Testis (tissue), 2 donors: ENCODE measurements at regions not wholly inside any gene's neighbourhood (a gene's known extent, or its start where the extent isn't known, plus 50 kb on each side); places are given as distances from the start of the nearest gene placed in this dataset.
A peak's percentile ranks its signal among the peaks of the same experiment; 100 is the strongest.

Experiments used
- DNase-seq: peaks from one replicate; pipeline ENCODE4 v3.0.0-alpha.2; 2019
- H3K27ac ChIP-seq, 2 donors: fragments of 200-600 bp; sonication (generic); one replicate each; pipeline ENCODE4 v1.5.1; 2019
- H3K27me3 ChIP-seq: fragments of 200-600 bp; sonication (generic); one replicate; pipeline ENCODE4 v1.5.1; 2019
- H3K36me3 ChIP-seq: fragments of 200-600 bp; sonication (generic); one replicate; pipeline ENCODE4 v1.5.1; 2017; ENCODE audit warnings: low read depth; ENCODE audit errors: missing control alignments
- H3K4me1 ChIP-seq: fragments of 200-600 bp; sonication (generic); one replicate; pipeline ENCODE4 v1.5.1; 2019
- H3K4me3 ChIP-seq, 2 donors: fragments of 200-600 bp; sonication (generic); one replicate each; pipeline ENCODE4 v1.5.1; 2017 to 2019
- H3K9me3 ChIP-seq: fragments of 200-600 bp; sonication (generic); one replicate; pipeline ENCODE4 v1.5.1; 2017
- POLR2A ChIP-seq: fragments of 450-650 bp; IDR thresholded peaks from one replicate; pipeline ENCODE4 v1.6.1; 2017; ENCODE audit warnings: antibody characterized with exemption, mild to moderate bottlenecking, moderate library complexity
- WGBS, 2 donors: methylation state at CpG; one replicate each; pipeline ENCODE4 v1.1.5; 2018; 5-methylcytosine and 5-hydroxymethylcytosine counted together
- intact Hi-C: fragments of 100-400 bp; cut with DNase I; formaldehyde crosslinking; loops from one replicate; pipeline ENCODE4 v1.15.1; 2023; ENCODE audit warnings: low total_unique reads
- TF ChIP-seq, protein P1 (sequence below), 3 experiments: fragments of 450-650 bp in 2 of 3; fragments of 200-600 bp in 1 of 3; sonication (generic) in 1 of 3; IDR thresholded peaks; one replicate each; pipeline ENCODE4 v1.5.1; 2016 to 2019; ENCODE audit warnings: antibody characterized with exemption in 3 of 3, mild to moderate bottlenecking in 2 of 3, moderate library complexity in 1 of 3

DNA sequence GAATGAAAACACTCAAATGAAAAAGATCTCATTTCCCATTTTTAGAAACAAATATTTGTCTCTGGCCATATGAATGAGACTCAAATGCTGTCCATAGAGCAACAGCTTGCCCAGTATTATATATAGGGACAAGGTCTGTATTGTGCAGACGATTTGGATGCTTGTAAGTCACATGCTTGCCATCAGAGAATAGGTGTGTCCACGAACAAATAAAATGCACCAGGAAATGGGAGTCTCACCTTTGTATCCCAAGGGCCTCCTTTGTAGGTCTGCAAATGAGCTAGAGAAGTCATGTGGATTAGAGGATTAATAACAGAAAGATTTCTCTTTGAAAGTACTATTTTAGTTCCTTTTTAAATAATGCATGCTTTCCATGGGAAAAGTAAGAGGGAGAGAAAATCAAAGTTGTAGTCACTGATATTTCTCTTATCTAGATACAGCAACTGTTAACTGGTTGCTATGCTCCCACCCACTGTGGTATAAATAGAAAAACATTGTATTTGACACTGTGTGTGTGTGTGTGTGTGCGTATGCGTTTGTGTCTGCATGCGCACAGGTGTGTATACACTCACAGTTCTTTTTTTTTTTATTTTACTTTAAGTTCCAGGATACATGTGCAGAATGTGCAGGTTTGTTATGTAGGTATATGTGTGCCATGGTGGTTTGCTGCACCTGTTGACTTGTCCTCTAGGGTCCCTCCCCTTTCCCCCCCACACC lies 383.4 kb upstream of the ARRDC4 start:
- 80 to 91% methylated on average over 5 of the region's 5 CpGs for WGBS, 2 donors

DNA sequence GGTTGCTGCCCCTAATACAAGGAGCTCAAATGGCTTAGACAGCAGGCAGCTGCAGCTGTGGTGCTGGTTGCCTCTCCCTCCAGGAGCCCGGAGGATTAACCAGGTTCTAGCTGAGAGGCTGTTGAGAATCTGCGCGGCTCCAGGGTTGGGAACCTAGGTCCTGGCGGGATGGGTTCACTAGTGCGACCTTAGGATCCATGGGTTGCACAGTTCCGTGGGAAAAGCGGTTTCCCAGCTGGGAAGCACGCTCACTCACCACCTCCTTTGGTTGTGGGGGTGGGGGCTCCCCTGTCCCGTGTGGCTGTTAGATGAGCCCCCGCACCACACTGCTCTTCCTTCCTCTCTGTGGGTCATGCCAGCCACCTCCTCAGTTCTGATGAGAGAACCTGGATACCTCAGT lies 375.1 kb upstream of the ARRDC4 start:
- WGBS, 2 donors, result 47 to 71% methylated on average over 4 to 10 of the region's 10 CpGs
- H3K36me3 ChIP-seq, result no peaks in the 10 kb centered on the region
- H3K4me3 ChIP-seq, result no peak overlapping the region
- no peaks in the 10 kb centered on the region for H3K4me1 ChIP-seq
- no peaks in the 10 kb centered on the region for H3K9me3 ChIP-seq
- H3K27me3 ChIP-seq, result no peaks in the 10 kb centered on the region
- DNase-seq, result peak; percentile 15
- TF ChIP-seq, protein P1, sequence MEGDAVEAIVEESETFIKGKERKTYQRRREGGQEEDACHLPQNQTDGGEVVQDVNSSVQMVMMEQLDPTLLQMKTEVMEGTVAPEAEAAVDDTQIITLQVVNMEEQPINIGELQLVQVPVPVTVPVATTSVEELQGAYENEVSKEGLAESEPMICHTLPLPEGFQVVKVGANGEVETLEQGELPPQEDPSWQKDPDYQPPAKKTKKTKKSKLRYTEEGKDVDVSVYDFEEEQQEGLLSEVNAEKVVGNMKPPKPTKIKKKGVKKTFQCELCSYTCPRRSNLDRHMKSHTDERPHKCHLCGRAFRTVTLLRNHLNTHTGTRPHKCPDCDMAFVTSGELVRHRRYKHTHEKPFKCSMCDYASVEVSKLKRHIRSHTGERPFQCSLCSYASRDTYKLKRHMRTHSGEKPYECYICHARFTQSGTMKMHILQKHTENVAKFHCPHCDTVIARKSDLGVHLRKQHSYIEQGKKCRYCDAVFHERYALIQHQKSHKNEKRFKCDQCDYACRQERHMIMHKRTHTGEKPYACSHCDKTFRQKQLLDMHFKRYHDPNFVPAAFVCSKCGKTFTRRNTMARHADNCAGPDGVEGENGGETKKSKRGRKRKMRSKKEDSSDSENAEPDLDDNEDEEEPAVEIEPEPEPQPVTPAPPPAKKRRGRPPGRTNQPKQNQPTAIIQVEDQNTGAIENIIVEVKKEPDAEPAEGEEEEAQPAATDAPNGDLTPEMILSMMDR (IDR thresholded peaks at IDR 0.05), result no peak
- no peak for TF ChIP-seq POLR2A
- intact Hi-C loops, result no loop called here
- H3K27ac ChIP-seq, result no peak overlapping the region

More for the DNA sequence above, 383.4 kb upstream of the ARRDC4 start:
- no peaks in the 10 kb centered on the region for H3K27me3 ChIP-seq
- no peaks in the 10 kb centered on the region for H3K4me1 ChIP-seq
- TF ChIP-seq POLR2A, result no peak
- TF ChIP-seq, protein P1 (IDR thresholded peaks at IDR 0.05), result no peak
- intact Hi-C loops, result no loop called here
- no peak for DNase-seq
- no peak overlapping the region for H3K27ac ChIP-seq
- no peak overlapping the region for H3K4me3 ChIP-seq
- H3K9me3 ChIP-seq, result no peaks in the 10 kb centered on the region
- no peaks in the 10 kb centered on the region for H3K36me3 ChIP-seq

DNA sequence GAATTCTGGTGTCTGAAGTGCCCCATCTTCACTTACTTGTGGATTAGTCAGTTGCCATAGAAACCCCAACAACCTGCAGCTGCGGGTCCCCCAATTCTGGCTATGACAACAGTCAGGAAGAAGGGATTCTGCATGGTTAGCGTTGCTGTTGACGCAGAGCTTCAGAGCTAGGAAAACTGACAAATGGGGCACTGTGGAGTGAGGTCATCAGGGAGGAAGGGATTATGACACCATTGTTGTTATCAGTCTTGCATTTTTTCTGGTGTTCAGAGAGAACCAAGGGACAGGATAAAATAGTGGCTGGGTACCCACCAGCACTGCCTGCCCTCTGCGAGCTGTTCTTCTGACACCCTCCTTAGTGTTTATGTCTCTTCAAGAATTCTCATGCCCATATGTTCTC lies 367.7 kb upstream of the ARRDC4 start:
- Histone ChIP-seq H3K27me3 (no peaks in the 10 kb centered on the region), H3K9me3 (no peaks in the 10 kb centered on the region), H3K4me3 (no peak overlapping the region), H3K27ac (no peak overlapping the region), H3K4me1 (no peaks in the 10 kb centered on the region), H3K36me3 (no peaks in the 10 kb centered on the region)
- no peak for TF ChIP-seq POLR2A
- TF ChIP-seq, protein P1 (IDR thresholded peaks at IDR 0.05), result no peak
- DNase-seq, result no peak
- intact Hi-C loops, result no loop called here
- 82 to 89% methylated on average over 4 of the region's 4 CpGs for WGBS, 2 donors

DNA sequence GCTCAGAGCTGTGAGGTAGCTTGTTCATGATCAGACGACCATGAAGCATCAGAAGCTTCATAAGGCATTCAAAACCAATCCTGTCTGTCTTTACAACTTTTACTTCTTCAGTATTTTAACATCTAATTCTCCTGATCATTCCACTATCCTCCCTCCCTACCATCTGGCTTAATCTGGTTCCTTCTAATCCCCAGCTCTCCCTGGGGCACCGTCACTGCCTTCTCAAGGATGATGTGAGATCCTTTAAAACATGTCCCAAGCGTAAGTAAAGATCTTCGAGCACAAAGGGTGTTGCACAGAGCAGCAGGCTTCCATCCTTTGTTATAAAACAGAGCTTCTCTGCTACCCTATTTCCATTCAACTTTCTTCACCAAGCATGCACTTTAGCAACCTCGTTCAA lies 362.7 kb upstream of the ARRDC4 start:
- intact Hi-C loops, result no loop called here
- TF ChIP-seq, protein P1 (IDR thresholded peaks at IDR 0.05), result no peak
- no peak for TF ChIP-seq POLR2A
- Histone ChIP-seq H3K36me3 (no peaks in the 10 kb centered on the region), H3K27ac (no peak overlapping the region), H3K9me3 (no peaks in the 10 kb centered on the region), H3K4me1 (no peaks in the 10 kb centered on the region), H3K4me3 (no peak overlapping the region), H3K27me3 (no peaks in the 10 kb centered on the region)
- DNase-seq, result no peak
- WGBS, 2 donors, result 64 to 79% methylated on average over 5 of the region's 5 CpGs

DNA sequence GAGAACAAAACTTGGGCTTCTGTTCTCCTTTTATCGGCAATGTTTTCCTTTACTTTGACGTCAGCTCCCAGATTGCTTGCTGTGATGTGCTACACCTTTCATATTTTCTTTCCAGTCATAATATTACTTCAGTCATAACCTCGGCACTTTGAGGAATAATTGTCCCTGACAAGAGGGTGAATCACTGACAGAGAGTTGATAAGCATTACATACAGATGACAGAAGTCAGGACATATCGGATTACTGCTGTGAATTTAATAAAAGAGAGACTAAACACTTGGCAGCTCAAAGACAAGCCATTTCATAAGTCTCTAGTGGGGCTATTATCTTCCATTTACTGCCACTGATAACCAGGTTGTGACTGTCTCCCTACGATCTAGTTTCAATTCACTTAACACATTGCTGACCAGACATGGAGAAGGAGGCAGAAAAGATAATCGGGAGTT lies 362.1 kb upstream of the ARRDC4 start:
- no peak for DNase-seq
- Histone ChIP-seq H3K4me1 (no peaks in the 10 kb centered on the region), H3K27me3 (no peaks in the 10 kb centered on the region), H3K9me3 (no peaks in the 10 kb centered on the region), H3K36me3 (no peaks in the 10 kb centered on the region), H3K4me3 (no peak overlapping the region), H3K27ac (no peak overlapping the region)
- intact Hi-C loops, result no loop called here
- TF ChIP-seq, protein P1 (IDR thresholded peaks at IDR 0.05), result no peak
- TF ChIP-seq POLR2A, result no peak
- WGBS, 2 donors, result 40 to 47% methylated on average over 6 of the region's 6 CpGs
